GM19463 (cell line): ENCODE measurements at regions not wholly inside any gene's neighbourhood (a gene's known extent, or its start where the extent isn't known, plus 50 kb on each side); places are given as distances from the start of the nearest gene placed in this dataset.

ENCODE experiments used
- ATAC-seq: cut with Tn5 transposase; IDR thresholded peaks from one replicate; pipeline ENCODE4 v1.9.1; 2021; ENCODE audit warnings: mild to moderate bottlenecking, moderate library complexity; ENCODE audit not compliant: unreplicated experiment

- ATAC-seq = no peak
Observed at GRCh38 chr9:1201262-1201661, 151.1 kb downstream of the DMRT2 start.

DNA sequence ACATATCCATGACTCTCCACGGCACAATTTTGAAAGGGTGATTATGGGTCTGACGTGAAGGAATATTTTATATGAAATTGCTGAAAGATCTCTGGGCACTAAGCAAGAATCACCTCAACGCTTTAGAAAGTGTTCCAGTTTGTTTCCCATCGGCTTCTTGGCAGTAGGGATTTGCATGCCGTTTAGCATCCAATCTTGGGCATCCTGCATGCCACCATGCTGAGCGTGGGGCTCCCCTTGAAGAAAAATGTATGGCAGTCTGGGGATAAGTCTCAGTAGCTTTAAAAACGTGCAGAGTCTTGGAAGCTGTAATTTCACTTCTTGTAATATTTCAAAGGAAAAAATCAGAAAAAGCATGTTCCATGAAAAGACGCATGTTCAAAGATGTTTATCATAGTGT is 151.7 kb downstream of the DMRT2 start:
- ATAC-seq = no peak

GRCh38 chr9:1202512-1203280 is 152.5 kb downstream of the DMRT2 start:
- no peak for ATAC-seq

GRCh38 chr9:1207686-1208085 is 157.5 kb downstream of the DMRT2 start:
- ATAC-seq = no peak

GRCh38 chr9:1208157-1208556 is 158.0 kb downstream of the DMRT2 start:
- no peak for ATAC-seq

- ATAC-seq = no peak
Observed at GRCh38 chr9:1210954-1211353, 160.8 kb downstream of the DMRT2 start.

- ATAC-seq = no peak
Observed at GRCh38 chr9:1216532-1216931, 166.4 kb downstream of the DMRT2 start.

DNA sequence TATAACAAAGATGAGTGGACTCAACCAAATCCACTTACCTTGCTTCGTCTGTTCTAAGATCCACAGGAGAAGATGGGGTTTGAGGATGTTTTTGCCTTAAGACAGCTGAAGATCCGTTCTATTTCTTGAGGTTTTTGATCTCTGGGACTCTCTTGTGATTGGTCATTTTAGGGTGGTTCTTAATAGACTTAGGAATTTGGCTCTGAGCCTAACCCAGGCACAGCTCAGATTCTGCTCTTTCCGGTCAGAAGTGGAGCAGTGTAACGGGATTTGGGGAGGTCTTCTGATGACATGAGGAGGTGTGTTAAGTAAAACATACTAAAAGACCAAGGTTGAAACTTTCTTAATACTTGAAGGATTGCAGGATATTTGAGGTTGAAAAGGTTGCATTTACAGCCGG is 166.9 kb downstream of the DMRT2 start:
- ATAC-seq = no peak

GRCh38 chr9:1219284-1219683 is 169.1 kb downstream of the DMRT2 start:
- ATAC-seq = no peak

GRCh38 chr9:1221298-1221697 is 171.1 kb downstream of the DMRT2 start:
- no peak for ATAC-seq

DNA sequence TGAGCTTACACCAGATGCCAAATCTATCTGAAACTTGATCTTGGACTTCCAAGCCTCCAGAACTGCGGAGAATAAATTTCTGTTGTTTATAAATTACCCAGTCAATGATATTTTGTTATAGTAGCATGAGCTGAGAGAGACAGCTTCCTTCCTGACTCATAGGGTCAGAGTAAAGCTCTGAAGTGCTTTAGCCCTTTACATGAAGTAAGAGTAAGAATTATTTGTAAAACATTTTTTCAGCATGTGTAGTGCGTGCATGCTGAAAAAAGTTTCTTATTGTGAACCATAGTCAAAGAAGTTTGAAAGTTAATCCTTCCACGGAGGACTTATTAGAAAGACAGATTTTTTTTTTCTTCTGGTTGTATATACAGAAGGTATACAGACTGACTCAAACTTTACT is 172.4 kb downstream of the DMRT2 start:
- ATAC-seq = no peak

- ATAC-seq = peak; percentile 85
Observed at GRCh38 chr9:1231998-1232919, 182.1 kb downstream of the DMRT2 start.

DNA sequence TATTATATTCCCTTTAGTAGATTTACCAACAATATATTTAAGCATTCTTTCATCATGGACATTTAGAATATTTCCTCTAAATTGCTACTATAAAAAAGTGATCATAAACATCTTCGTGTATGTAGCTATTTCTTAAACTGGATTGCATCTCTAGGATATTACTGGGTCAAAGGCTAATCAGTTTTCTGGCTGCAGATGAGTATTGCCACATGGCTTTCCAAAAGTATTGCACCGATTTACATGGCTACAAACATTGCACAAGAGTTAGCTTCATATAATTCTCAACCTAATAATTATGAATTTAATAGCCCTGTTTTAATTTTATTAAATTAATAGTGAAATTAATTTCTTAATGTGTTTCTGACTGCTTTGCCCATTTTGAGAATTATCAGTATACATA is 183.4 kb downstream of the DMRT2 start:
- no peak for ATAC-seq

DNA sequence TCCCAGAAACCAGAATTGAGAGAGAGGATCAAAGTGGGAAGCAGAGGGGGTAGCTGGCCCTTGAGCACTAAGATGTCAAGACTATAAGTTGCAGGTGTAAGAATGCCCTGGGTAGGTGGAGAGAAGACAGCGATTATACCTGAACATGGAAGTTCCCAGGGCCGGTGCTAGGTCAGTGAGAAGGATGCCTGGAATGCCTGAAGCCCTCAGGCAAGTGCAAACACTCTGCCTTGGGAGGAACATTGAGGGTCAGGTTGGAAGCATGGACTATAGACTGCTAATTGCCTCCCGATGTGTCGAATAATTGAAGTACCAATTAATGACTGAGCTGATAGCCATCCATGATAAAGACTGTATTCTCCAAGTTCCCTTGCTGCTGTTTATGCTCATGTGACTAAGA is 185.5 kb downstream of the DMRT2 start:
- no peak for ATAC-seq

DNA sequence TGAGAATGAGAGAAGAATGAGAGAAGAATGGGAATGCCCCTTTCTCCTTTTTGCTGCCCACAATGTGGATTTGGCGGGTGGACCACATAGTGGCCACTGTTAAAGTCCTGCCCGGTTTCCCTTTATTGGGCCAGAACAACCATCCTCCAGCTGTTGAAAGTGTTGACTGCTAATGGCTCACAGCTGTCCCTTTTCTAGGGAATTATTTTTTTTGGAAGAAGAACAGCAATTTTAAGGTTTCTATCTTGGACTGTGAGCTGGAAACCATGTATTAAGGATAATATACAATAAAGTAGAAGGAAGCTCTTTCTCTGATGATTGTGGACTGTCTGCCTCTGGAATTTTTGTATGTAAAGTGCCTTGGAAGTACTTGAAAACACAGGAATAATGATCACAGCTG is 185.9 kb downstream of the DMRT2 start:
- no peak for ATAC-seq

GRCh38 chr9:1238407-1238806 is 188.2 kb downstream of the DMRT2 start:
- ATAC-seq = no peak

GRCh38 chr9:1248743-1249142 is 198.6 kb downstream of the DMRT2 start:
- no peak for ATAC-seq

GRCh38 chr9:1253064-1253979 is 203.2 kb downstream of the DMRT2 start:
- no peak for ATAC-seq

DNA sequence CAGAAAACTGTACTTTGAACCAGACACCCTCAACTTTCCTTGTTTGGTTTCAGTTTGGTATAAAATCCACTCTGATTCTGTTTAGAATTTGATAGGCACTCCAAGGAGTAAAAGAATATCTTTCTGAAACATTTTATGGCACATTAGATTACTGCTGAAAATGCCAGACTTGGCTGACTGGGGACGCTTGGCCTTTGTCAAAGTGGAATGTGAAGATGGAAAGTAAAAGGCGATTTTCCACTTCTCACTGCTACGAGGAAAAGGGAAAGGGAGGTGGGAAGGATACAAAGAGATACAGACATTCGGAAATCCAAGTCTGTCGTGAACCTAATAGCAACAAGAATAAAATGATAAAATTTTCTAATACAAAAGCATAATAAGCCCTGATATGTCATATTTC is 203.9 kb downstream of the DMRT2 start:
- ATAC-seq = no peak

- ATAC-seq = no peak
Observed at GRCh38 chr9:1256178-1256577, 206.0 kb downstream of the DMRT2 start.

GRCh38 chr9:1261266-1261665 is 211.1 kb downstream of the DMRT2 start:
- no peak for ATAC-seq
